ENCODE measurements at regions not wholly inside any gene's neighbourhood (a gene's known extent, or its start where the extent isn't known, plus 50 kb on each side); places are given as distances from the start of the nearest gene placed in this dataset.

GRCh38 chr11:14579646-14580045 is 59.5 kb upstream of the PSMA1 start:
- no peak overlapping the region for H3K27ac ChIP-seq
- TF ChIP-seq EZH2phosphoT487 (IDR thresholded peaks at IDR 0.05; ENCODE audit: low read depth, severe bottlenecking, unreplicated experiment) (no peak), EZH2 (IDR thresholded peaks at IDR 0.05; ENCODE audit: borderline replicate concordance) (no peak)
- TF ChIP-seq, protein P1, sequence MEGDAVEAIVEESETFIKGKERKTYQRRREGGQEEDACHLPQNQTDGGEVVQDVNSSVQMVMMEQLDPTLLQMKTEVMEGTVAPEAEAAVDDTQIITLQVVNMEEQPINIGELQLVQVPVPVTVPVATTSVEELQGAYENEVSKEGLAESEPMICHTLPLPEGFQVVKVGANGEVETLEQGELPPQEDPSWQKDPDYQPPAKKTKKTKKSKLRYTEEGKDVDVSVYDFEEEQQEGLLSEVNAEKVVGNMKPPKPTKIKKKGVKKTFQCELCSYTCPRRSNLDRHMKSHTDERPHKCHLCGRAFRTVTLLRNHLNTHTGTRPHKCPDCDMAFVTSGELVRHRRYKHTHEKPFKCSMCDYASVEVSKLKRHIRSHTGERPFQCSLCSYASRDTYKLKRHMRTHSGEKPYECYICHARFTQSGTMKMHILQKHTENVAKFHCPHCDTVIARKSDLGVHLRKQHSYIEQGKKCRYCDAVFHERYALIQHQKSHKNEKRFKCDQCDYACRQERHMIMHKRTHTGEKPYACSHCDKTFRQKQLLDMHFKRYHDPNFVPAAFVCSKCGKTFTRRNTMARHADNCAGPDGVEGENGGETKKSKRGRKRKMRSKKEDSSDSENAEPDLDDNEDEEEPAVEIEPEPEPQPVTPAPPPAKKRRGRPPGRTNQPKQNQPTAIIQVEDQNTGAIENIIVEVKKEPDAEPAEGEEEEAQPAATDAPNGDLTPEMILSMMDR (IDR thresholded peaks at IDR 0.05; ENCODE audit: poor library complexity), result no peak

GRCh38 chr11:14582793-14583192 is 60.8 kb upstream of the PDE3B start:
- Histone ChIP-seq H4K20me1 (ENCODE audit: insufficient read depth, poor library complexity, severe bottlenecking) (no peaks in the 10 kb centered on the region), H3K27ac (peak overlapping the region; percentile 75), H3K4me3 (no peak overlapping the region), H3K27me3 (no peaks in the 10 kb centered on the region), H3K79me2 (no peaks in the 10 kb centered on the region), H3K9me3 (ENCODE audit: low read depth) (no peaks in the 10 kb centered on the region), H3K4me2 (peak overlapping the region; percentile 61), H2AFZ (no peak overlapping the region), H3K36me3 (replicated peaks; ENCODE audit: insufficient read depth, low read depth) (no peaks in the 10 kb centered on the region), H3K9me2 (replicated peaks; ENCODE audit: insufficient read depth) (no peaks in the 10 kb centered on the region), H3K4me1 (ENCODE audit: insufficient read depth) (peaks cover 26% of the 10 kb centered on the region)
- DNase-seq (ENCODE audit: low spot score), result no peak
- no peak for TF ChIP-seq EZH2 (IDR thresholded peaks at IDR 0.05; ENCODE audit: borderline replicate concordance)
- TF ChIP-seq EZH2phosphoT487 (IDR thresholded peaks at IDR 0.05; ENCODE audit: low read depth, severe bottlenecking, unreplicated experiment), result no peak
- TF ChIP-seq, protein P1 (IDR thresholded peaks at IDR 0.05; ENCODE audit: poor library complexity), result no peak
- WGBS (ENCODE audit: low lambda C conversion rate, missing lambda C conversion rate), result 98% methylated on average over 6 of the region's 6 CpGs

More at GRCh38 chr11:14579646-14580045, 59.5 kb upstream of the PSMA1 start:
- Histone ChIP-seq H3K9me3 (ENCODE audit: low read depth) (no peaks in the 10 kb centered on the region), H3K4me2 (no peak overlapping the region), H3K9me2 (replicated peaks; ENCODE audit: insufficient read depth) (no peaks in the 10 kb centered on the region), H3K27me3 (no peaks in the 10 kb centered on the region), H3K4me3 (no peak overlapping the region), H4K20me1 (ENCODE audit: insufficient read depth, poor library complexity, severe bottlenecking) (no peaks in the 10 kb centered on the region), H2AFZ (no peak overlapping the region), H3K79me2 (no peaks in the 10 kb centered on the region), H3K36me3 (replicated peaks; ENCODE audit: insufficient read depth, low read depth) (no peaks in the 10 kb centered on the region), H3K4me1 (ENCODE audit: insufficient read depth) (peaks cover 14% of the 10 kb centered on the region)
- no peak for DNase-seq (ENCODE audit: low spot score)

DNA sequence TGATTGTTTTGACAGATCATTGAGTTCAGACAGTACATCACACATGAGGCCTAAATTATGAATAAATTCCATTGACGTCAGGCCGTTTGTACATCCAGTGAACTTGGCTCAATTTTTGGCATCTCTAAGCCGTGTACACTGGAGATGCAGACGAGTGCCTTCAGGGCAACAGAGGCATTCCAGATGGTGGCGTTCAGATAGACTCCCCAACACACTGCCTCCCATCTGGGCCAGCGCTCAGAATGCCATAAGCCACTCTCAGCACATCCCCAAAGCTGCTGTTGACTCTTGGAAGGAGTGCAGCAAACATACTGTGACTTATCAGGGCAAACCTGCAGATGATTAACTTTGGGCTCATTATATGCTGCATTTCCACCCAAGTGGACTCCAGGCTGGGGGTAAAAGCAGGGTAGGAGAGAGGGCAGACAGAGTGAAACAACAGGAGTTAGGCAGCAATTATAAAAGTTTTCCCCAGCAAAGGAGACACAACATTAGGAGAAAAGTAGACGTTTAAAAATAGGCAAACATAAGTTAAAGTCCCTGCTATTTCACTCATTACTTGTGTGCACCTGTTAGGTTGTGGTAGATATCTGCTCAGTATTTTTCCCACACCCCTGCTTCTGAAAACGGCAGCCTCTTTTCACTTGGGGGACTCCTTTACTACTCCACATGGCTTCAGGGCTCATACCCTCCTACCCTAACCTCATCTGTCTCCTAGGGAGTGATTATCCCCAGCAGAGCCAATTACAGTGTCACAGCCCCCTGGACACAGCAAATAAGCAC is 60.2 kb upstream of the PDE3B start:
- Histone ChIP-seq H4K20me1 (ENCODE audit: insufficient read depth, poor library complexity, severe bottlenecking) (no peaks in the 10 kb centered on the region), H3K9me3 (ENCODE audit: low read depth) (no peaks in the 10 kb centered on the region), H3K4me3 (no peak overlapping the region), H3K27ac (peak overlapping the region; percentile 75), H3K4me1 (ENCODE audit: insufficient read depth) (peaks cover 26% of the 10 kb centered on the region), H3K9me2 (replicated peaks; ENCODE audit: insufficient read depth) (no peaks in the 10 kb centered on the region), H3K4me2 (peak overlapping the region; percentile 61), H3K27me3 (no peaks in the 10 kb centered on the region), H3K79me2 (no peaks in the 10 kb centered on the region), H2AFZ (no peak overlapping the region), H3K36me3 (replicated peaks; ENCODE audit: insufficient read depth, low read depth) (no peaks in the 10 kb centered on the region)
- 35% methylated on average over 8 of the region's 8 CpGs for WGBS (ENCODE audit: low lambda C conversion rate, missing lambda C conversion rate)
- TF ChIP-seq EZH2phosphoT487 (IDR thresholded peaks at IDR 0.05; ENCODE audit: low read depth, severe bottlenecking, unreplicated experiment) (no peak), EZH2 (IDR thresholded peaks at IDR 0.05; ENCODE audit: borderline replicate concordance) (no peak)
- TF ChIP-seq, protein P1 (IDR thresholded peaks at IDR 0.05; ENCODE audit: poor library complexity), result no peak
- DNase-seq (ENCODE audit: low spot score), result peak; percentile 54
